DND-41 (cell line): ENCODE measurements at regions not wholly inside any gene's neighbourhood (a gene's known extent, or its start where the extent isn't known, plus 50 kb on each side); places are given as distances from the start of the nearest gene placed in this dataset.

Experiments used
- EZH2 ChIP-seq: IDR thresholded peaks from 3 replicates; pipeline ENCODE4 v1.6.1; 2012; ENCODE audit warnings: borderline replicate concordance, low read depth, mild to moderate bottlenecking, moderate library complexity, low read length, inconsistent platforms; ENCODE audit not compliant: severe bottlenecking
- TF ChIP-seq, protein P1 (sequence below): IDR thresholded peaks from 2 replicates; pipeline ENCODE4 v1.5.1; 2012; ENCODE audit warnings: borderline replicate concordance, low read length, moderate library complexity, mild to moderate bottlenecking; ENCODE audit not compliant: poor library complexity, severe bottlenecking; ENCODE audit errors: extremely low read depth

DNA sequence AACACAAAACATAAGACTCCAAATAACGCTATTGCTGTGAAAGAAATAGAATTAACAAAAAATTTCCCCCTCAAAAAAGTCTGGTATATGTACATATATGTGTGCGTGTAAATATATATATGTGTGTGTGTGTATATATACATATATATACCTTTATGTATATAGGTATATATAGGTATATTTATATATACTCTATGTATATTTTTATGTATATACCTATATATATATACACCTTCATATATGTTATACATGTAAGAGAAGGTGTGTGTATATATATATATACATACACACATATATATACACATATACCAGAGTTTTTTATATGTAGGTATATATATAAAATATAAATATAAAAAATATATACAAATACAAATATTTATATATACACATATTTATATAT is 199.2 kb downstream of the RAB38 start:
- TF ChIP-seq, protein P1, sequence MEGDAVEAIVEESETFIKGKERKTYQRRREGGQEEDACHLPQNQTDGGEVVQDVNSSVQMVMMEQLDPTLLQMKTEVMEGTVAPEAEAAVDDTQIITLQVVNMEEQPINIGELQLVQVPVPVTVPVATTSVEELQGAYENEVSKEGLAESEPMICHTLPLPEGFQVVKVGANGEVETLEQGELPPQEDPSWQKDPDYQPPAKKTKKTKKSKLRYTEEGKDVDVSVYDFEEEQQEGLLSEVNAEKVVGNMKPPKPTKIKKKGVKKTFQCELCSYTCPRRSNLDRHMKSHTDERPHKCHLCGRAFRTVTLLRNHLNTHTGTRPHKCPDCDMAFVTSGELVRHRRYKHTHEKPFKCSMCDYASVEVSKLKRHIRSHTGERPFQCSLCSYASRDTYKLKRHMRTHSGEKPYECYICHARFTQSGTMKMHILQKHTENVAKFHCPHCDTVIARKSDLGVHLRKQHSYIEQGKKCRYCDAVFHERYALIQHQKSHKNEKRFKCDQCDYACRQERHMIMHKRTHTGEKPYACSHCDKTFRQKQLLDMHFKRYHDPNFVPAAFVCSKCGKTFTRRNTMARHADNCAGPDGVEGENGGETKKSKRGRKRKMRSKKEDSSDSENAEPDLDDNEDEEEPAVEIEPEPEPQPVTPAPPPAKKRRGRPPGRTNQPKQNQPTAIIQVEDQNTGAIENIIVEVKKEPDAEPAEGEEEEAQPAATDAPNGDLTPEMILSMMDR = no peak
- no peak for TF ChIP-seq EZH2
